Sigmoid colon (tissue), 4 donors: ENCODE measurements at regions not wholly inside any gene's neighbourhood (a gene's known extent, or its start where the extent isn't known, plus 50 kb on each side); places are given as distances from the start of the nearest gene placed in this dataset.

Source experiments
- EP300 ChIP-seq, 4 donors: sonication (generic); formaldehyde crosslinking; IDR thresholded peaks; one replicate each; pipeline ENCODE4 v1.6.1; 2017; ENCODE audit warnings: antibody characterized with exemption in 4 of 4
- POLR2A ChIP-seq, 2 donors: fragments of 450-650 bp; IDR thresholded peaks; one replicate each; pipeline ENCODE4 v1.6.1; 2016; ENCODE audit warnings: antibody characterized with exemption in 2 of 2, mild to moderate bottlenecking in 2 of 2, moderate library complexity in 2 of 2
- POLR2AphosphoS5 ChIP-seq, 4 donors: sonication (generic); formaldehyde crosslinking; IDR thresholded peaks; one replicate each; pipeline ENCODE4 v1.6.1; 2017; ENCODE audit warnings: antibody characterized with exemption in 4 of 4
- TF ChIP-seq, protein P1 (sequence below), 4 experiments: fragments of 450-650 bp in 3 of 4; fragments of 200-600 bp in 1 of 4; IDR thresholded peaks; one replicate each; pipeline ENCODE4 v1.5.1; 2016 to 2019; ENCODE audit warnings: antibody characterized with exemption in 4 of 4, mild to moderate bottlenecking in 3 of 4, moderate library complexity in 2 of 4

DNA sequence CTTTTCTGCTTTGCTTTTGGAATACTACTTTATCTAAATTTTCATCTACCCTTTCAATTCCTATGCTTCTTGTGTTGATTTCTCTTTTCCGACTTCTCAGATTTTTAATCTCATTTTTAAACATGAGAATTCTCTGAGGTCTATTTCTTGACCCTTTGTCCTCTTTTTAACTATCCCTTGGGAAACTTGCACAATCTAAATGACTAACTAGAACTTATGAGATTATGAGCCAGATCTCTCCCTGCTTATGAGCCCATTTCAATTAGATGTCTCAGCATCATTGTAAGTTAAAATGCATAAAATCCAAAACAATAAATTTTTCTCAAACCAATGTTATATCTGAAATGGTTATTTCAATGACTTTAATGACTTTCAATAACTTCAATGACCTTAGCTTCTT lies 296.9 kb upstream of the AGTR1 start:
- TF ChIP-seq, protein P1, sequence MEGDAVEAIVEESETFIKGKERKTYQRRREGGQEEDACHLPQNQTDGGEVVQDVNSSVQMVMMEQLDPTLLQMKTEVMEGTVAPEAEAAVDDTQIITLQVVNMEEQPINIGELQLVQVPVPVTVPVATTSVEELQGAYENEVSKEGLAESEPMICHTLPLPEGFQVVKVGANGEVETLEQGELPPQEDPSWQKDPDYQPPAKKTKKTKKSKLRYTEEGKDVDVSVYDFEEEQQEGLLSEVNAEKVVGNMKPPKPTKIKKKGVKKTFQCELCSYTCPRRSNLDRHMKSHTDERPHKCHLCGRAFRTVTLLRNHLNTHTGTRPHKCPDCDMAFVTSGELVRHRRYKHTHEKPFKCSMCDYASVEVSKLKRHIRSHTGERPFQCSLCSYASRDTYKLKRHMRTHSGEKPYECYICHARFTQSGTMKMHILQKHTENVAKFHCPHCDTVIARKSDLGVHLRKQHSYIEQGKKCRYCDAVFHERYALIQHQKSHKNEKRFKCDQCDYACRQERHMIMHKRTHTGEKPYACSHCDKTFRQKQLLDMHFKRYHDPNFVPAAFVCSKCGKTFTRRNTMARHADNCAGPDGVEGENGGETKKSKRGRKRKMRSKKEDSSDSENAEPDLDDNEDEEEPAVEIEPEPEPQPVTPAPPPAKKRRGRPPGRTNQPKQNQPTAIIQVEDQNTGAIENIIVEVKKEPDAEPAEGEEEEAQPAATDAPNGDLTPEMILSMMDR (IDR thresholded peaks at IDR 0.05), result no peak
- TF ChIP-seq EP300 (IDR thresholded peaks at IDR 0.05) (no peak), POLR2A (IDR thresholded peaks at IDR 0.05) (no peak), POLR2AphosphoS5 (IDR thresholded peaks at IDR 0.05) (no peak)
